Muscle of leg (tissue), 3 donors: ENCODE measurements at regions not wholly inside any gene's neighbourhood (a gene's known extent, or its start where the extent isn't known, plus 50 kb on each side); places are given as distances from the start of the nearest gene placed in this dataset.
A peak's percentile ranks its signal among the peaks of the same experiment; 100 is the strongest.

ENCODE experiments used
- DNase-seq: peaks from one replicate; pipeline ENCODE4 v3.0.0; 2013
- H3K27ac ChIP-seq: one replicate; pipeline ENCODE4 v1.5.1; 2013; ENCODE audit warnings: mild to moderate bottlenecking, low read length, control low read depth
- H3K27me3 ChIP-seq: one replicate; pipeline ENCODE4 v1.6.1; 2013; ENCODE audit warnings: low read length; ENCODE audit not compliant: control insufficient read depth, insufficient read depth
- H3K36me3 ChIP-seq: one replicate; pipeline ENCODE4 v1.6.1; 2013; ENCODE audit warnings: low read length; ENCODE audit not compliant: control insufficient read depth, insufficient read depth
- H3K4me1 ChIP-seq: one replicate; pipeline ENCODE4 v1.6.1; 2013; ENCODE audit warnings: low read length; ENCODE audit not compliant: control insufficient read depth, insufficient read depth
- H3K4me3 ChIP-seq: one replicate; pipeline ENCODE4 v1.5.1; 2013; ENCODE audit warnings: low read length, control low read depth
- H3K9me3 ChIP-seq: replicated peaks from 2 replicates; pipeline ENCODE4 v1.6.1; 2013; ENCODE audit warnings: low read depth, low read length; ENCODE audit not compliant: control insufficient read depth
- WGBS: methylation state at CpG from one replicate; pipeline ENCODE4 v1.1.5; 2013; ENCODE audit warnings: missing lambda C conversion rate; ENCODE audit not compliant: insufficient coverage; 5-methylcytosine and 5-hydroxymethylcytosine counted together

DNA sequence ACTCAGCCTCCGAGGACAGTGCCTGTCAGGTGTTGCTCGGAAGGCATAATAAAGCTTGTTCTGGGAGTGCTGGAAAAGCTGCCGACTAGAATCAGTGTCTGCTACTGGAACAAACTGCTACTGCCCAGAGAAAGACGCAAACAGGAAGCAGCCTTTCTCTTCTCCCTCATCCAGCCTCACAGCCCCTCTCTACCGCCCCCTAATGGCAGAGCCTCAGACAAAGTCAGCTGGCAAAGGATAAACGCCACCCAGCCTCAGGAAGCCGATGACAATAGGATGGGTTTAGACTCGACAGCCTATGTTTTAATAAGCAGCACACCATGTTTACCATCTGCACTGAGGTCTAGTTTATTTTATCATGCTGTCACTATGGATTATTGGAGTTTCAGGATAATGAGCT, 169.5 kb upstream of the LYZL1 start:
- Histone ChIP-seq H3K4me1 (no peaks in the 10 kb centered on the region), H3K9me3 (peaks cover 14% of the 10 kb centered on the region), H3K27me3 (no peaks in the 10 kb centered on the region), H3K36me3 (no peaks in the 10 kb centered on the region), H3K4me3 (no peak overlapping the region), H3K27ac (no peak overlapping the region)
- WGBS, result 67% methylated on average over 6 of the region's 8 CpGs
- no peak for DNase-seq

GRCh38 chr10:29120216-29120615, 168.7 kb upstream of the LYZL1 start:
- H3K27ac ChIP-seq, result no peak overlapping the region
- H3K27me3 ChIP-seq, result no peaks in the 10 kb centered on the region
- H3K4me3 ChIP-seq, result no peak overlapping the region
- H3K4me1 ChIP-seq, result no peaks in the 10 kb centered on the region
- H3K9me3 ChIP-seq, result peaks cover 14% of the 10 kb centered on the region
- 90% methylated on average over 2 of the region's 3 CpGs for WGBS
- DNase-seq, result no peak
- no peaks in the 10 kb centered on the region for H3K36me3 ChIP-seq

DNA sequence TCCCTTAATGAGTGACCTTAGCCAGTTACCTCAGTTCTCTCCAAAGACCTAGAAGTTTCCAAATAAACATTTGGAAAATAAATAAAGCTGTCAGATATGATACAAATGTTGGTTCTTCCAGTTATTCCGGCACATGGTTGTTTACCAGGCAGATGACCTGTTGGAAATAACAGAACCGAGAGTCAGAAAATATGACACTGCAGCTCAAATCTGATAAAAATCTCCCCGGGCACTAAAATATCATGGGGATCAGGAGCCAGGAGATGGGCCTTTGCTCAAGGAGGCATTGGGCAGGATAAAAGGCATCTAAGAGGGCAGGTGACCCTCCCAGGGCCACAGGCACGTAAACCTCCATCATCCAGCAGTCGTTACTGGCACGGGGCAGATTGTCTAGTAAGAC, 164.0 kb upstream of the LYZL1 start:
- Histone ChIP-seq H3K4me1 (no peaks in the 10 kb centered on the region), H3K4me3 (no peak overlapping the region), H3K36me3 (no peaks in the 10 kb centered on the region), H3K27ac (no peak overlapping the region), H3K9me3 (no peaks in the 10 kb centered on the region), H3K27me3 (no peaks in the 10 kb centered on the region)
- WGBS, result 79% methylated on average over 2 of the region's 6 CpGs
- DNase-seq, result no peak

DNA sequence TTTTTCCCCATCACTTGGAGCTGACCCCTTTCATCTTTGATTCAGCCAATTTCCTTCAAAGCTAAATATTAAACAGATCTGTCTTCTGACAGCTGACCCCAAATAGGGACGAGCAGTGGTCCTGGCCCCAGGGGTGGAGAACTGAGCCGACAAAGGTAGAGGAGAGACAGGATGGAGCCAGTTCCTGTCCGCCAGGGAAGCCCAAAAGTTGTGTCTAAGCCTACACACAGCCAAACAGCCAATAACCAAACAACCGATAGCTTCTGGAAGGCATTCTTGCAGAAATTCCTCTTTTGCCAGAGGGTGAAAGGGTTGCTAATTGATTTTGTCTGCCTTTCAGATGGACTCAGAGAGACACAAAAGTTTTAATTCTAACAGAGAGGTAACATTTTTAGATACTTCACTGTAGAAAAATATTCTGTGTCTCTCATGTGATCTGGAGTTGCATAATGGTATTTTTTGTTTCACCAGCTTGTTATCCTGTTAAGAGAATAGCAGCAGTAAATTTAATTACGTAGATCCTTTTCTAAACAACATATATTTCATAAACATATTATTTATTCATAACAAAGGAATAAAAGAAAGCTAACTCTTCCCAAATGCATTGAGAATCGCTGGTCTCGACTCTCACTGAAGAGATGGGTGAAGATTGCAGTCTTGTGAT, 161.7 kb upstream of the LYZL1 start:
- H3K27ac ChIP-seq, result no peak overlapping the region
- no peak overlapping the region for H3K4me3 ChIP-seq
- no peaks in the 10 kb centered on the region for H3K36me3 ChIP-seq
- WGBS, result 17% methylated on average over 2 of the region's 7 CpGs
- no peaks in the 10 kb centered on the region for H3K27me3 ChIP-seq
- no peak for DNase-seq
- H3K9me3 ChIP-seq, result no peaks in the 10 kb centered on the region
- no peaks in the 10 kb centered on the region for H3K4me1 ChIP-seq

- Histone ChIP-seq H3K4me3 (no peak overlapping the region), H3K27ac (no peak overlapping the region), H3K4me1 (peaks cover 2% of the 10 kb centered on the region), H3K36me3 (no peaks in the 10 kb centered on the region), H3K9me3 (no peaks in the 10 kb centered on the region), H3K27me3 (no peaks in the 10 kb centered on the region)
- no peak for DNase-seq
- WGBS, result 40% methylated on average over 2 of the region's 3 CpGs
Observed at GRCh38 chr10:29127731-29128130, 161.1 kb upstream of the LYZL1 start.

GRCh38 chr10:29130190-29130673, 158.6 kb upstream of the LYZL1 start:
- Histone ChIP-seq H3K36me3 (no peaks in the 10 kb centered on the region), H3K4me1 (peaks cover 3% of the 10 kb centered on the region), H3K27ac (no peak overlapping the region), H3K4me3 (no peak overlapping the region), H3K9me3 (no peaks in the 10 kb centered on the region), H3K27me3 (no peaks in the 10 kb centered on the region)
- no CpG with 5 or more reads among the region's 1 CpG for WGBS
- no peak for DNase-seq

- H3K36me3 ChIP-seq, result no peaks in the 10 kb centered on the region
- no peak overlapping the region for H3K4me3 ChIP-seq
- 84% methylated on average over 7 of the region's 12 CpGs for WGBS
- H3K4me1 ChIP-seq, result peaks cover 3% of the 10 kb centered on the region
- H3K9me3 ChIP-seq, result no peaks in the 10 kb centered on the region
- no peak for DNase-seq
- H3K27ac ChIP-seq, result no peak overlapping the region
- H3K27me3 ChIP-seq, result no peaks in the 10 kb centered on the region
Observed at GRCh38 chr10:29131952-29132547, 156.8 kb upstream of the LYZL1 start.

DNA sequence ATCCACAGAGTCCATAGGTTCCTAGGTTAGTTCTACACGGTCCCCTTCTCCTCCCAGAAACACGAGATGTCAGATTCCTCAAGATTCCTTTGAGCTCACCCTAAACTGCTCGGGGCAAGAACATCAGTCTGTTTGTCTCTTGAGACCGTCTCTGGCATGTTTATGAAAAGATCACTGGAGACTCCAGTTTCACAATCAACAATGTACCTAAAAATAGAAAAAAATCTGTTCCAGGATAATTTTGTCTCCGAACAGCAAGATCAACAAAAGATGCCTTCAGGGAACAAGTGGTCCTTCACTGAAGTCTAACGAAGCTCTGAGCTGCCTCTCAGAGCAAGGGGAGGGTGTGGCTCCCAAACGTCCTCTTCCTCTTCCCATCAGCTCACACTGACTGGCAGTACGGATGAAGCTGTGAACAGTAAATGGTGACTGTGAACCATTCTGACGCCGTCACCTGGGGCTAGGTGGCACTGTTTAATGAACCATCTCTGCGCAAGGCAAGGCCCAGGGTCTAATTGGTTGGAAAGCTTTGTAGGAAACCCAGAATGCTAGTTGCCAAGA, 156.2 kb upstream of the LYZL1 start:
- Histone ChIP-seq H3K9me3 (no peaks in the 10 kb centered on the region), H3K27me3 (no peaks in the 10 kb centered on the region), H3K4me3 (no peak overlapping the region), H3K27ac (no peak overlapping the region), H3K4me1 (peaks cover 3% of the 10 kb centered on the region), H3K36me3 (no peaks in the 10 kb centered on the region)
- peak; percentile 22 for DNase-seq
- 63% methylated on average over 2 of the region's 11 CpGs for WGBS

DNA sequence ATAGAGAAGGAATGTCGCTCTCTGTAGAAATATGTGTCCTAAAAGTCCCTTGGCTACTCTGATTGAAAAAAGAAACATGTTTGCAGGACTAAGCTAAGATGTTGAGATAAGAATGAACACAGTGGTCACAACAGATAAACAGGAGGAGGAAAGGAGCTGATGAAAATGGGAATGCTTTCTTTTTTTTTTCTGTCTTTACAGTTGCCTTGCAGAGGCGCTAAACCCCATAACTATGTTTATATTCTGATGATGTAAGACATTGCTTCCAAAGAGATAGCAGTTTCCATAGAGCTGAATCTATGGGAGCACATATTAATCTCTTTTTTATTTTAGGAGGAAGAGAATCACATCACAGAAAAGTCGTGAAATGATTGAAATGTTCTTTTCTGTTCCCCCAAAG, 153.5 kb upstream of the LYZL1 start:
- no CpG with 5 or more reads among the region's 3 CpGs for WGBS
- DNase-seq, result no peak

GRCh38 chr10:29136411-29136810, 152.5 kb upstream of the LYZL1 start:
- Histone ChIP-seq H3K9me3 (no peaks in the 10 kb centered on the region), H3K27me3 (no peaks in the 10 kb centered on the region), H3K27ac (no peak overlapping the region), H3K4me3 (no peak overlapping the region), H3K4me1 (peaks cover 3% of the 10 kb centered on the region), H3K36me3 (no peaks in the 10 kb centered on the region)
- no peak for DNase-seq
- no CpG with 5 or more reads among the region's 3 CpGs for WGBS

More for the DNA sequence above, 153.5 kb upstream of the LYZL1 start:
- Histone ChIP-seq H3K9me3 (no peaks in the 10 kb centered on the region), H3K4me3 (no peak overlapping the region), H3K27me3 (no peaks in the 10 kb centered on the region), H3K27ac (no peak overlapping the region), H3K36me3 (no peaks in the 10 kb centered on the region), H3K4me1 (peaks cover 3% of the 10 kb centered on the region)
